HCT116 (cell line): ENCODE measurements at regions not wholly inside any gene's neighbourhood (a gene's known extent, or its start where the extent isn't known, plus 50 kb on each side); places are given as distances from the start of the nearest gene placed in this dataset.

Experiments used
- ATAC-seq: fragments of 200-7000 bp; cut with Tn5 transposase; 2 replicates; pipeline ENCODE4 v1.9.1; 2020; ENCODE audit warnings: mild to moderate bottlenecking, moderate library complexity
- BruUV-seq: library from RNA; stranded (reverse); fragments of 400-500 nt; replicated peaks from 2 replicates; lab custom pipeline; 2021; lab: Mats Ljungman, UMichigan
- CTCF ChIA-PET: fragments of 300-600 bp; sonication (Branson Sonifier 250); formaldehyde crosslinking; loops from one replicate; lab custom pipeline; 2021; ENCODE audit warnings: antibody characterized with exemption; lab: Charles Lee
- POLR2A ChIA-PET: fragments of 300-600, 350-600 bp; sonication (Branson Sonifier 250); formaldehyde crosslinking; loops from one replicate; lab custom pipeline; 2021; ENCODE audit warnings: antibody characterized with exemption; lab: Charles Lee
- RAD21 ChIA-PET, 2 experiments: fragments of 300-600 bp; sonication (Branson Sonifier 250); formaldehyde crosslinking; loops; one replicate each; lab custom pipeline; 2023; ENCODE audit warnings: low total read pairs in 2 of 2; ENCODE audit not compliant: uncharacterized antibody in 2 of 2, unreplicated experiment in 2 of 2, low non-redundant PET in 1 of 2; lab: Charles Lee
- DNase-seq: peaks from one replicate; pipeline ENCODE4 v3.0.0-alpha.2; 2010; ENCODE audit warnings: low read depth, low spot score
- H2AFZ ChIP-seq: fragments of 200-600 bp; shearing (Covaris generic), sonication (generic); 2 replicates; pipeline ENCODE4 v1.6.1; 2017; ENCODE audit warnings: low read depth, mixed run types, mixed read lengths, antibody characterized with exemption, low read length; ENCODE audit not compliant: poor library complexity, severe bottlenecking
- H3K27ac ChIP-seq: 2 replicates; pipeline ENCODE4 v1.5.1; 2012; ENCODE audit warnings: low read depth, low read length
- H3K27me3 ChIP-seq: fragments of 200-600 bp; sonication (generic); 2 replicates; pipeline ENCODE4 v1.6.1; 2016; ENCODE audit warnings: mixed run types, low read length, mixed read lengths; ENCODE audit not compliant: insufficient read depth
- H3K36me3 ChIP-seq, 2 experiments: fragments of 200-500 bp in 1 of 2; fragments of 200-600 bp in 1 of 2; sonication (Bioruptor generic) in 1 of 2; sonication (generic) in 1 of 2; 2 replicates each; pipeline versions ENCODE4 v1.5.1 to v1.6.1; 2014 to 2016; ENCODE audit warnings: low read length in 2 of 2, inconsistent platforms in 1 of 2, mixed read lengths in 1 of 2, mixed run types in 1 of 2; ENCODE audit not compliant: insufficient read depth in 2 of 2, control insufficient read depth in 1 of 2
- H3K4me1 ChIP-seq, 2 experiments: fragments of 200-600 bp in 1 of 2; sonication (generic) in 1 of 2; 2 replicates each; pipeline versions ENCODE4 v1.5.1 to v1.6.1; 2012 to 2017; ENCODE audit warnings: low read length in 2 of 2, inconsistent platforms in 1 of 2, mild to moderate bottlenecking in 1 of 2, mixed read lengths in 1 of 2, mixed run types in 1 of 2, moderate library complexity in 1 of 2; ENCODE audit not compliant: insufficient read depth in 2 of 2, control insufficient read depth in 1 of 2
- H3K4me2 ChIP-seq: fragments of 200-600 bp; sonication (generic); 2 replicates; pipeline ENCODE4 v1.6.1; 2017; ENCODE audit warnings: mixed run types, low read length, mixed read lengths
- H3K4me3 ChIP-seq, 2 experiments: fragments of 200-600 bp in 1 of 2; sonication (generic) in 1 of 2; replicated peaks in 1 of 2; 2 replicates each; pipeline ENCODE4 v1.5.1; 2011 to 2016; ENCODE audit warnings: low read length in 2 of 2, control low read depth in 1 of 2, low read depth in 1 of 2, mild to moderate bottlenecking in 1 of 2, mixed read lengths in 1 of 2, mixed run types in 1 of 2
- H3K79me2 ChIP-seq: fragments of 200-600 bp; sonication (generic); 2 replicates; pipeline ENCODE4 v1.6.1; 2017; ENCODE audit warnings: mild to moderate bottlenecking, mixed run types, low read length, moderate library complexity, mixed read lengths; ENCODE audit not compliant: insufficient read depth
- H3K9ac ChIP-seq: fragments of 200-600 bp; sonication (generic); 2 replicates; pipeline ENCODE4 v1.6.1; 2016; ENCODE audit warnings: low read length, mixed read lengths
- H3K9me2 ChIP-seq: fragments of 200-600 bp; sonication (generic), shearing (Covaris generic); 2 replicates; pipeline ENCODE4 v1.6.1; 2017; ENCODE audit warnings: mixed run types, mild to moderate bottlenecking, moderate library complexity; ENCODE audit not compliant: insufficient read depth
- H3K9me3 ChIP-seq, 2 experiments: fragments of 200-500 bp in 1 of 2; fragments of 200-600 bp in 1 of 2; sonication (Bioruptor generic) in 1 of 2; sonication (generic) in 1 of 2; 2 replicates each; pipeline ENCODE4 v1.6.1; 2014 to 2017; ENCODE audit warnings: low read length in 2 of 2, mixed read lengths in 2 of 2, inconsistent platforms in 1 of 2, low read depth in 1 of 2, mild to moderate bottlenecking in 1 of 2, mixed run types in 1 of 2, moderate library complexity in 1 of 2; ENCODE audit not compliant: control insufficient read depth in 1 of 2, insufficient read depth in 1 of 2
- H4K20me1 ChIP-seq: fragments of 200-600 bp; sonication (generic), shearing (Covaris generic); 2 replicates; pipeline ENCODE4 v1.6.1; 2017; ENCODE audit warnings: mixed run types, mild to moderate bottlenecking, moderate library complexity; ENCODE audit not compliant: insufficient read depth
- CEBPB ChIP-seq: IDR thresholded peaks from 2 replicates; pipeline ENCODE4 v1.6.1; 2012; ENCODE audit warnings: low read depth
- EGR1 ChIP-seq: IDR thresholded peaks from 2 replicates; pipeline ENCODE4 v1.6.1; 2012; ENCODE audit warnings: low read depth
- EZH2phosphoT487 ChIP-seq: fragments of 200-600 bp; IDR thresholded peaks from 2 replicates; pipeline ENCODE4 v1.6.1; 2018; ENCODE audit warnings: antibody characterized with exemption, borderline replicate concordance
- JUND ChIP-seq: IDR thresholded peaks from 2 replicates; pipeline ENCODE4 v1.6.1; 2012
- MAX ChIP-seq: IDR thresholded peaks from 2 replicates; pipeline ENCODE4 v1.6.1; 2012
- POLR2AphosphoS5 ChIP-seq: IDR thresholded peaks from 2 replicates; pipeline ENCODE4 v1.6.1; 2011; ENCODE audit warnings: mild to moderate bottlenecking, low read depth, low read length, moderate library complexity
- SIN3A ChIP-seq: IDR thresholded peaks from 2 replicates; pipeline ENCODE4 v1.6.1; 2012; ENCODE audit warnings: low read depth
- TCF7L2 ChIP-seq: IDR thresholded peaks from 2 replicates; pipeline ENCODE4 v1.7.0; 2011; ENCODE audit warnings: borderline replicate concordance, inconsistent platforms; ENCODE audit not compliant: insufficient read depth, insufficient read length; ENCODE audit errors: extremely low read depth
- YY1 ChIP-seq: IDR thresholded peaks from 2 replicates; pipeline ENCODE4 v1.6.1; 2011; ENCODE audit warnings: low read length, low read depth, moderate library complexity, mild to moderate bottlenecking; ENCODE audit not compliant: insufficient replicate concordance; ENCODE audit errors: extremely low read depth
- ZFX ChIP-seq: fragments of 450-650 bp; IDR thresholded peaks from 2 replicates; pipeline ENCODE4 v1.6.1; 2017
- ZNF274 ChIP-seq: fragments of 200-500 bp; sonication (Bioruptor generic); IDR thresholded peaks from 2 replicates; pipeline ENCODE4 v1.6.1; 2014; ENCODE audit warnings: mild to moderate bottlenecking, low read depth, low read length, inconsistent platforms
- intact Hi-C: fragments of 100-400 bp; cut with micrococcal nuclease; formaldehyde crosslinking; loops from 2 replicates; pipeline ENCODE4 v1.10.0; 2022

GRCh38 chr2:114231921-114232320, 210.5 kb upstream of the DPP10 start:
- no peak for DNase-seq
- ATAC-seq: no peak
- H3K4me1 ChIP-seq: no peaks in the 10 kb centered on the region
- no peaks in the 10 kb centered on the region for H3K79me2 ChIP-seq
- H4K20me1 ChIP-seq: no peaks in the 10 kb centered on the region
- no peaks in the 10 kb centered on the region for H3K36me3 ChIP-seq
- intact Hi-C loops: no loop called here
- ChIA-PET POLR2A (no interaction called here), RAD21 (no interaction called here), CTCF (no interaction called here)
- no peak overlapping the region for H3K4me2 ChIP-seq
- TF ChIP-seq MAX (no peak), SIN3A (no peak), TCF7L2 (no peak), ZFX (no peak), YY1 (no peak), POLR2AphosphoS5 (no peak), JUND (no peak), ZNF274 (no peak)
- H3K27ac ChIP-seq: no peak overlapping the region
- no peak overlapping the region for H2AFZ ChIP-seq
- H3K4me3 ChIP-seq: no peak overlapping the region
- no peak overlapping the region for H3K9ac ChIP-seq
- no peaks in the 10 kb centered on the region for H3K27me3 ChIP-seq
- no peaks in the 10 kb centered on the region for H3K9me2 ChIP-seq
- H3K9me3 ChIP-seq: no peaks in the 10 kb centered on the region
- no TSS peak for BruUV-seq

GRCh38 chr2:114237331-114237730, 205.1 kb upstream of the DPP10 start:
- Histone ChIP-seq H3K27ac (no peak overlapping the region), H3K4me1 (no peaks in the 10 kb centered on the region), H3K79me2 (no peaks in the 10 kb centered on the region), H3K9me3 (no peaks in the 10 kb centered on the region), H3K4me2 (no peak overlapping the region), H3K9me2 (no peaks in the 10 kb centered on the region), H3K4me3 (no peak overlapping the region), H3K9ac (no peak overlapping the region), H3K27me3 (no peaks in the 10 kb centered on the region), H2AFZ (no peak overlapping the region), H4K20me1 (no peaks in the 10 kb centered on the region), H3K36me3 (no peaks in the 10 kb centered on the region)
- TF ChIP-seq EZH2phosphoT487 (no peak), EGR1 (no peak), CEBPB (no peak), SIN3A (no peak)
- intact Hi-C loops: no loop called here
- ChIA-PET CTCF (no interaction called here), POLR2A (no interaction called here), RAD21 (no interaction called here)
- BruUV-seq: no TSS peak
- DNase-seq (no peak), ATAC-seq (no peak)
